Activated B cell treated with CpG ODN at 0.5 μM for 24 hours (primary cell): ENCODE measurements at regions not wholly inside any gene's neighbourhood (a gene's known extent, or its start where the extent isn't known, plus 50 kb on each side); places are given as distances from the start of the nearest gene placed in this dataset.
"Not testable (repeated sequence)": the region's sequence is repeated elsewhere in the genome, so short reads cannot be mapped to it uniquely, and the experiment has no call there.

Experiments used
- ATAC-seq: fragments of 200-7000 bp; cut with Tn5 transposase; one replicate; pipeline ENCODE4 v1.10.0; 2021; ENCODE audit warnings: low read depth, mild to moderate bottlenecking, moderate library complexity
- CTCF ChIA-PET: fragments of 350-600 bp; sonication (Branson Sonifier 250); formaldehyde crosslinking; loops from one replicate; lab custom pipeline; 2021; ENCODE audit warnings: antibody characterized with exemption; lab: Charles Lee
- POLR2A ChIA-PET: fragments of 350-600 bp; sonication (Branson Sonifier 250); formaldehyde crosslinking; loops from one replicate; lab custom pipeline; 2021; ENCODE audit warnings: antibody characterized with exemption; lab: Charles Lee
- DNase-seq: peaks from one replicate; pipeline ENCODE4 v3.0.0; 2022
- H3K27ac Mint-ChIP-seq: one replicate; pipeline ENCODE4 v1.8.0; 2020; ENCODE audit warnings: mixed read lengths
- H3K27me3 Mint-ChIP-seq: one replicate; pipeline ENCODE4 v1.8.0; 2021; ENCODE audit warnings: mixed read lengths
- H3K36me3 Mint-ChIP-seq: one replicate; pipeline ENCODE4 v1.8.0; 2021; ENCODE audit warnings: low read depth, mixed read lengths
- H3K4me1 Mint-ChIP-seq: one replicate; pipeline ENCODE4 v1.8.0; 2021; ENCODE audit warnings: mixed read lengths
- H3K4me3 Mint-ChIP-seq: one replicate; pipeline ENCODE4 v1.8.0; 2020; ENCODE audit warnings: mild to moderate bottlenecking, mixed read lengths
- H3K9me3 Mint-ChIP-seq: one replicate; pipeline ENCODE4 v1.8.0; 2020; ENCODE audit warnings: mixed read lengths
- CTCF ChIP-seq: fragments of 200-600 bp; IDR thresholded peaks from one replicate; pipeline ENCODE4 v1.8.0; 2022; ENCODE audit warnings: antibody characterized with exemption, mild to moderate bottlenecking
- intact Hi-C: fragments of 100-400 bp; cut with micrococcal nuclease; formaldehyde crosslinking; loops from one replicate; pipeline ENCODE4 v1.15.1; 2024

GRCh38 chr18:9049495-9049809 lies 53.0 kb upstream of the NDUFV2 start:
- TF ChIP-seq CTCF, result no peak
- Mint-ChIP-seq H3K4me1 (peaks cover 8% of the 10 kb centered on the region), H3K9me3 (peaks cover 19% of the 10 kb centered on the region), H3K36me3 (peaks cover 5% of the 10 kb centered on the region), H3K4me3 (no peak overlapping the region), H3K27ac (no peak overlapping the region), H3K27me3 (no peaks in the 10 kb centered on the region)
- ATAC-seq (no peak), DNase-seq (no peak)
- intact Hi-C loops, result no loop called here
- ChIA-PET CTCF (no interaction called here), POLR2A (interaction anchor here (0.6 to 1.2 kb wide), 2 partner anchors 12 to 87 kb away, joined by 3 read pairs; partner anchors contain the start of gene ANKRD12)

GRCh38 chr18:9050628-9051284 lies 51.7 kb upstream of the NDUFV2 start:
- H3K27ac Mint-ChIP-seq, POLR2A ChIA-PET: not testable (repeated sequence)
- peaks cover 19% of the 10 kb centered on the region for H3K9me3 Mint-ChIP-seq

More at GRCh38 chr18:9050628-9051284, 51.7 kb upstream of the NDUFV2 start:
- ATAC-seq, intact Hi-C loops, H3K4me3 Mint-ChIP-seq, DNase-seq, CTCF ChIA-PET, H3K36me3 Mint-ChIP-seq, H3K27me3 Mint-ChIP-seq: not testable (repeated sequence)
- H3K4me1 Mint-ChIP-seq, result peaks cover 14% of the 10 kb centered on the region
